IMR-90 (cell line): ENCODE measurements at regions not wholly inside any gene's neighbourhood (a gene's known extent, or its start where the extent isn't known, plus 50 kb on each side); places are given as distances from the start of the nearest gene placed in this dataset.

ENCODE experiments used
- ATAC-seq: fragments of 200-7000 bp; cut with Tn5 transposase; 2 replicates; pipeline ENCODE4 v1.9.1; 2020; ENCODE audit warnings: low read depth, mild to moderate bottlenecking, moderate library complexity
- BruUV-seq: library from RNA; stranded (reverse); fragments of 400-500 nt; replicated peaks from 2 replicates; lab custom pipeline; 2021; lab: Mats Ljungman, UMichigan
- CTCF ChIA-PET: fragments of 300-600 bp; formaldehyde crosslinking; extraction: SDS; loops from one replicate; lab custom pipeline; 2021; ENCODE audit warnings: antibody characterized with exemption; lab: Yijun Ruan, JAX
- POLR2A ChIA-PET: fragments of 300-600 bp; sonication (Branson Sonifier 250); formaldehyde crosslinking; loops from one replicate; lab custom pipeline; 2022; ENCODE audit warnings: antibody characterized with exemption; ENCODE audit not compliant: unreplicated experiment; lab: Charles Lee
- DNase-seq: peaks from one replicate; pipeline ENCODE4 v3.0.0; 2013
- H2AFZ ChIP-seq: replicated peaks from 2 replicates; pipeline ENCODE3; 2013; ENCODE audit warnings: low read length, mild to moderate bottlenecking; ENCODE audit not compliant: poor library complexity
- H2AK5ac ChIP-seq: 2 replicates; pipeline ENCODE4 v1.6.1; 2013; ENCODE audit warnings: low read depth, low read length, inconsistent platforms
- H2AK9ac ChIP-seq: replicated peaks from 2 replicates; pipeline ENCODE3; 2013; ENCODE audit warnings: mild to moderate bottlenecking, low read depth, low read length, moderate library complexity; ENCODE audit not compliant: poor library complexity
- H2BK120ac ChIP-seq: 2 replicates; pipeline ENCODE4 v1.6.1; 2013; ENCODE audit warnings: low read depth, low read length, inconsistent platforms
- H2BK15ac ChIP-seq: 3 replicates; pipeline ENCODE4 v1.6.1; 2013; ENCODE audit warnings: low read depth, low read length, inconsistent platforms
- H2BK20ac ChIP-seq: 2 replicates; pipeline ENCODE4 v1.6.1; 2013; ENCODE audit warnings: low read depth, mild to moderate bottlenecking, inconsistent platforms, low read length, moderate library complexity
- H2BK5ac ChIP-seq: 2 replicates; pipeline ENCODE4 v1.6.1; 2013; ENCODE audit warnings: mild to moderate bottlenecking, low read depth, low read length, inconsistent platforms; ENCODE audit not compliant: poor library complexity, severe bottlenecking
- H3K14ac ChIP-seq: replicated peaks from 2 replicates; pipeline ENCODE4 v1.6.1; 2013; ENCODE audit warnings: low read depth, low read length, inconsistent platforms
- H3K18ac ChIP-seq: 2 replicates; pipeline ENCODE4 v1.6.1; 2013; ENCODE audit warnings: low read depth, low read length, control low read depth
- H3K23ac ChIP-seq: 2 replicates; pipeline ENCODE4 v1.6.1; 2013; ENCODE audit warnings: low read depth, low read length, inconsistent platforms
- H3K27ac ChIP-seq: 2 replicates; pipeline ENCODE4 v1.5.1; 2013; ENCODE audit warnings: mild to moderate bottlenecking, control low read depth, low read length; ENCODE audit not compliant: insufficient read depth
- H3K27me3 ChIP-seq: 2 replicates; pipeline ENCODE4 v1.6.1; 2013; ENCODE audit warnings: low read length; ENCODE audit not compliant: control insufficient read depth, insufficient read depth
- H3K36me3 ChIP-seq: 2 replicates; pipeline ENCODE4 v1.6.1; 2013; ENCODE audit warnings: low read length, mixed read lengths; ENCODE audit not compliant: control insufficient read depth, insufficient read depth
- H3K4ac ChIP-seq: 2 replicates; pipeline ENCODE4 v1.6.1; 2013; ENCODE audit warnings: low read depth, low read length, inconsistent platforms
- H3K4me1 ChIP-seq: 2 replicates; pipeline ENCODE4 v1.6.1; 2013; ENCODE audit warnings: low read length, mixed read lengths; ENCODE audit not compliant: control insufficient read depth, insufficient read depth
- H3K4me2 ChIP-seq: 2 replicates; pipeline ENCODE4 v1.6.1; 2013; ENCODE audit warnings: low read depth, mild to moderate bottlenecking, control low read depth, low read length, moderate library complexity
- H3K4me3 ChIP-seq: 2 replicates; pipeline ENCODE4 v1.5.1; 2013; ENCODE audit warnings: low read depth, mild to moderate bottlenecking, control low read depth, low read length, moderate library complexity; ENCODE audit not compliant: insufficient read depth
- H3K56ac ChIP-seq: 2 replicates; pipeline ENCODE4 v1.6.1; 2013; ENCODE audit warnings: low read length, inconsistent platforms; ENCODE audit not compliant: insufficient read depth; ENCODE audit errors: extremely low read depth
- H3K79me1 ChIP-seq, 2 experiments: 2 replicates each; pipeline ENCODE4 v1.6.1; 2013; ENCODE audit warnings: low read length in 2 of 2, inconsistent platforms in 1 of 2, low read depth in 1 of 2
- H3K9ac ChIP-seq: 2 replicates; pipeline ENCODE4 v1.6.1; 2013; ENCODE audit warnings: low read depth, low read length, control low read depth
- H3K9me1 ChIP-seq: 2 replicates; pipeline ENCODE4 v1.6.1; 2013; ENCODE audit warnings: low read length, inconsistent platforms; ENCODE audit not compliant: insufficient read depth
- H3K9me3 ChIP-seq: 2 replicates; pipeline ENCODE4 v1.6.1; 2013; ENCODE audit warnings: low read length; ENCODE audit not compliant: control insufficient read depth, insufficient read depth
- H4K20me1 ChIP-seq: 2 replicates; pipeline ENCODE4 v1.6.1; 2013; ENCODE audit warnings: low read length, inconsistent platforms; ENCODE audit not compliant: insufficient read depth
- H4K5ac ChIP-seq: 2 replicates; pipeline ENCODE4 v1.6.1; 2013; ENCODE audit warnings: mild to moderate bottlenecking, low read depth, low read length, control low read depth
- H4K8ac ChIP-seq, 2 experiments: 2 replicates each; pipeline ENCODE4 v1.6.1; 2013; ENCODE audit warnings: low read depth in 2 of 2, low read length in 2 of 2, control low read depth in 1 of 2, inconsistent platforms in 1 of 2
- H4K91ac ChIP-seq: 2 replicates; pipeline ENCODE4 v1.6.1; 2013; ENCODE audit warnings: low read depth, low read length, inconsistent platforms; ENCODE audit not compliant: insufficient read depth
- CEBPB ChIP-seq: IDR thresholded peaks from 2 replicates; pipeline ENCODE4 v1.6.1; 2012; ENCODE audit warnings: low read depth, low read length, improper control_type of control experiment
- ELK1 ChIP-seq: fragments of 150-350 bp; IDR thresholded peaks from 2 replicates; pipeline ENCODE4 v1.6.1; 2016; ENCODE audit warnings: low read depth, mild to moderate bottlenecking, low read length, moderate library complexity, borderline replicate concordance
- FOS ChIP-seq: fragments of 150-350 bp; IDR thresholded peaks from 2 replicates; pipeline ENCODE4 v1.6.1; 2016; ENCODE audit warnings: low read depth, low read length
- MAFK ChIP-seq: IDR thresholded peaks from 2 replicates; pipeline ENCODE4 v1.6.1; 2012; ENCODE audit warnings: low read depth, low read length, improper control_type of control experiment
- MAZ ChIP-seq: IDR thresholded peaks from 2 replicates; pipeline ENCODE4 v1.6.1; 2012; ENCODE audit warnings: low read depth, mild to moderate bottlenecking, low read length, improper control_type of control experiment, moderate library complexity, borderline replicate concordance
- MXI1 ChIP-seq: IDR thresholded peaks from 2 replicates; pipeline ENCODE4 v1.6.1; 2012; ENCODE audit warnings: low read depth, mild to moderate bottlenecking, low read length, moderate library complexity, borderline replicate concordance
- NFE2L2 ChIP-seq: fragments of 150-350 bp; IDR thresholded peaks from 2 replicates; pipeline ENCODE4 v1.6.1; 2016; ENCODE audit warnings: low read depth, mild to moderate bottlenecking, low read length
- RCOR1 ChIP-seq: IDR thresholded peaks from 2 replicates; pipeline ENCODE4 v1.6.1; 2012; ENCODE audit warnings: mild to moderate bottlenecking, low read length, improper control_type of control experiment; ENCODE audit not compliant: insufficient replicate concordance
- RFX5 ChIP-seq: IDR thresholded peaks from 2 replicates; pipeline ENCODE4 v1.8.0; 2012; ENCODE audit warnings: low read depth, mild to moderate bottlenecking, low read length, moderate library complexity
- SMC3 ChIP-seq: fragments of 150-350 bp; IDR thresholded peaks from 2 replicates; pipeline ENCODE4 v1.6.1; 2016; ENCODE audit warnings: low read depth, mild to moderate bottlenecking, antibody characterized with exemption, low read length, moderate library complexity
- USF2 ChIP-seq: fragments of 150-350 bp; IDR thresholded peaks from 2 replicates; pipeline ENCODE4 v1.6.1; 2017; ENCODE audit warnings: mild to moderate bottlenecking, antibody characterized with exemption, low read length, low read depth
- WGBS, 2 experiments: methylation state at CpG; one replicate each; pipeline versions ENCODE4 v1.1.5 to v1.1.7; 2013; ENCODE audit warnings: missing lambda C conversion rate in 2 of 2; ENCODE audit not compliant: insufficient read length in 1 of 2; ENCODE audit errors: extremely low coverage in 2 of 2; 5-methylcytosine and 5-hydroxymethylcytosine counted together
- dilution Hi-C: fragments of 300-500 bp; cut with HindIII; formaldehyde crosslinking; loops from one replicate; pipeline ENCODE4 v1.14.3; 2018; ENCODE audit warnings: low sequenced_read_pairs; ENCODE audit not compliant: unreplicated experiment
- in situ Hi-C: fragments of 300-500 bp; cut with MboI; formaldehyde crosslinking; loops from 3 replicates; pipeline ENCODE4 v1.14.3; 2019; ENCODE audit warnings: low sequenced_read_pairs, inconsistent platforms, mixed read lengths
- intact Hi-C: fragments of 100-400 bp; cut with micrococcal nuclease; formaldehyde crosslinking; loops from 2 replicates; pipeline ENCODE4 v1.10.0; 2022

GRCh38 chr2:199705538-199705937, 145.5 kb downstream of the FTCDNL1 start:
- H2BK120ac ChIP-seq, result no peak overlapping the region
- dilution Hi-C loops (no loop called here), intact Hi-C loops (no loop called here), in situ Hi-C loops (loop anchor here (10.0 kb wide), 1 partner anchor 159 kb away; no protein-coding TSS in a partner anchor)
- no peak overlapping the region for H4K5ac ChIP-seq
- H2AK5ac ChIP-seq, result no peak overlapping the region
- H3K14ac ChIP-seq, result no peak overlapping the region
- H3K27me3 ChIP-seq, result no peaks in the 10 kb centered on the region
- no peaks in the 10 kb centered on the region for H3K9me3 ChIP-seq
- POLR2A ChIA-PET, result no interaction called here
- H4K8ac ChIP-seq, result no peak overlapping the region
- no peak overlapping the region for H2AK9ac ChIP-seq
- H4K20me1 ChIP-seq, result no peaks in the 10 kb centered on the region
- H3K23ac ChIP-seq, result no peak overlapping the region
- ATAC-seq (no peak), DNase-seq (no peak)
- no peak overlapping the region for H2BK20ac ChIP-seq
- H3K4me3 ChIP-seq, result no peak overlapping the region
- no peak overlapping the region for H3K4ac ChIP-seq
- TF ChIP-seq USF2, result no peak
- TF ChIP-seq RFX5, result no peak
- no peak for TF ChIP-seq RCOR1
- TF ChIP-seq CEBPB, result no peak
- no peak for TF ChIP-seq MAZ
- TF ChIP-seq ELK1, result no peak
- no peak for TF ChIP-seq MXI1
- no peak for TF ChIP-seq NFE2L2
- TF ChIP-seq FOS, result no peak
- no peak for TF ChIP-seq SMC3
- TF ChIP-seq MAFK, result no peak
- no CpG with 5 or more reads among the region's 1 CpG for WGBS, 2 experiments
- H3K36me3 ChIP-seq, result no peaks in the 10 kb centered on the region
- H3K18ac ChIP-seq, result no peak overlapping the region
- H3K4me1 ChIP-seq, result no peaks in the 10 kb centered on the region
- H4K91ac ChIP-seq, result no peak overlapping the region
- no peak overlapping the region for H3K9ac ChIP-seq
- no peaks in the 10 kb centered on the region for H3K79me1 ChIP-seq
- H2AFZ ChIP-seq, result no peak overlapping the region
- H3K27ac ChIP-seq, result no peak overlapping the region
- no peaks in the 10 kb centered on the region for H3K9me1 ChIP-seq
- H2BK5ac ChIP-seq, result no peak overlapping the region
- no TSS peak for BruUV-seq
- H3K4me2 ChIP-seq, result no peak overlapping the region
- CTCF ChIA-PET, result no interaction called here
- no peak overlapping the region for H3K56ac ChIP-seq
- no peak overlapping the region for H2BK15ac ChIP-seq
